Nucleus accumbens (tissue), 56 donors: ENCODE measurements at regions not wholly inside any gene's neighbourhood (a gene's known extent, or its start where the extent isn't known, plus 50 kb on each side); places are given as distances from the start of the nearest gene placed in this dataset.

Experiments used
- DNase-seq, 56 donors: peaks; one replicate each; lab custom pipeline; 2025; lab: John Stamatoyannopoulos, UW

- no peak for DNase-seq
Measured at GRCh38 chr9:82532504-82533180, 530.3 kb downstream of the RASEF start.

GRCh38 chr9:82535432-82535998, 527.4 kb downstream of the RASEF start:
- no peak for DNase-seq

- DNase-seq = no peak
Measured at GRCh38 chr9:82538634-82539033, 524.3 kb downstream of the RASEF start.

GRCh38 chr9:82539146-82539545, 523.8 kb downstream of the RASEF start:
- no peak for DNase-seq

DNA sequence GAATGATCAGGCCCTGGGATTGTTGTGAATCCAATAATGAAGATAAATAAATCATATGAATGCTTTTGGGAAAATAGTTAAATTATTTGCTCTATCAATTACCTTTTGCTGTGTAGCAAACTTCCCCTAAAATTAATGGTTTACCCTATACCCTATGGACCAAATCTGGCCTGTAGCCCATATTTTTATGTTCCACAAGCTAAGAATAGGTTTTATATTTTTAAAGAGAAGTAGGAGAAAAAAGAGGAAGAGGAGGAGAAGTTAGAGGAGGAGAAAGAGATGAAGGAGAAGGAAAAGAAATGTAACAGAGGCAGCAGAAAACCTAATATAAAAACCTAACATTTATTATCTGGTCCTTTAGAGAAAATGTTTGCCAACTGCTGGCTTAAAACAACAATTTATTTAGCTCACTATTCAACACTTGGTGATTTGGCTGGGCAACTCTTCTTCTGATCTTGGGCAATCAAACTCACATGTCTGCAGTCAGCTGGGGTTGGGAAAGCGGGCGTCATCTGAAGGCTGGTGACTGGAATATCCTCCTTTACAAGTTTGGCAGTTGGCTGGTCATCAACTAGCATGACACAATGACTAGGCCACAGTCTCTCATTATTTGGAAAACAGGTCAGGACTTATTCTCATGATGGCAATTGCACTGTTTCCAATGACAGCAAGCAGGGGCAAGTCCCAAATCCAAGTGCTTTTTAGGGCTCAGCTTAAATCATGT, 522.9 kb downstream of the RASEF start:
- DNase-seq = no peak

- no peak for DNase-seq
Measured at GRCh38 chr9:82543726-82544125, 519.2 kb downstream of the RASEF start.

DNA sequence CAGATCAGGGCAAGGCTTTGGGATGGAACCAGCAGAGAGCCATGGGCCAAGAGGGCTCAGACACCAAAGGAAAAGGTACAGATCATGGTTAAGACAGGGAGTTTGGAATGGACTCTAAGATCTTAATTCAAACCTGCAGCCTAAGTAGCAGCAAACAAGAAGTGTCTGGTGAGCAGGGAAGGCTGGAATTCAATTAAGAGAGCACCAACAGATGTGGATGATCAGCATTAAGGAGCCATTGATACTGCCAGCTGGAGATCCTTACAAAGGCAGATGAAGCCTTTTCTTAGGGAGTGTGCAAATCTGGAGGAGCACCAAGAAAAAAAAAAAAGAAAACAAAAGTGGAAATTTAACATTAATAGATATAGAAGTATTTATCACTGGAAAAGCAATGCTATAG, 516.8 kb downstream of the RASEF start:
- no peak for DNase-seq

DNA sequence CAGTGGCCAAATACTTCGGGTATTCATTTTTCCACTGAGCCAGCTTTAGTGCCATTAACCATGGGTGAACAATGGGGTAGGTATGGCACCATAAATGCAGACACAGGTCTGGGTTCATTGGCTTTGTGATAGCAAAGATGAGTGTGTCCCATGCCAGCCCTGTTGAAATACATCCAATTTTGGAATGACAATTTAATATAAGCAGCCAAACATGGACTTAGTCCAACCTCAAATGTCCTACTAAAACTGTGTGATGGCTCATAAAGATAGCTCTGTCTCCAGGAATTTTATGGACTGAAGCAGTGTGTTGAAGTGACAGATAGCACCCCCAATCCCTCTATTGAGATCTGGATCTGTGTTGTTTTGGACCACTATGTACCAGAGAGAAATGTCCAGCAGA, 514.9 kb downstream of the RASEF start:
- no peak for DNase-seq

DNA sequence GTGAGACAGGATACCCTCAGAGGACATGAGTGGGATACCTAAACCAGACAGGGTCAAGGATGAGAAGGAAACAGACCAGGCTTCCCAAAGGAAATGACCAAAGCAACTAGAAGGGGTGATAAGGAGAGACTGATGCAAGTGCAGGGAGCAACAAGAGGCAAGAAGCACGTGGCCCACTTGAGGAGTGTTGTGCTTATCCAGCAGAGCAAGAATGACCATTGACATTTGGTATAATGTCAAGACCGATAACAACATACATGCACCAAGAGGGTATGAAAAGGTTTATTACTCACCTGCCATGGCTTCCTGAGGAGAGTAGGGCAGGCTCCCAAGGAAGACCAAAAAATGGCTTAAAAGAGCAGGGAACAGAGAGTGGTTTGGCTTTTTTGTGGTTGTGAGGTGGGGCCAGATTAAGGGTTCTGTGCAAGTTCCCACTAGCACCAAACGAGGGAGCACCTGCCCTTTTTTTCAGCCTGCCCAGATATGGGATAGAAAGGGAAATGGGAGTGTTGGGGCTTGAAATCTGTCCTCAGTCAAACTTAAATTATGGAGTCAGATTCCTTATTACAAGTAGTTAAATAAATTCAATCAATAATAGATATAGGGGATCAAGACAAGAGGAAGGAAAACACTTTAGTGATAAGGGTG, 513.6 kb downstream of the RASEF start:
- DNase-seq = no peak

DNA sequence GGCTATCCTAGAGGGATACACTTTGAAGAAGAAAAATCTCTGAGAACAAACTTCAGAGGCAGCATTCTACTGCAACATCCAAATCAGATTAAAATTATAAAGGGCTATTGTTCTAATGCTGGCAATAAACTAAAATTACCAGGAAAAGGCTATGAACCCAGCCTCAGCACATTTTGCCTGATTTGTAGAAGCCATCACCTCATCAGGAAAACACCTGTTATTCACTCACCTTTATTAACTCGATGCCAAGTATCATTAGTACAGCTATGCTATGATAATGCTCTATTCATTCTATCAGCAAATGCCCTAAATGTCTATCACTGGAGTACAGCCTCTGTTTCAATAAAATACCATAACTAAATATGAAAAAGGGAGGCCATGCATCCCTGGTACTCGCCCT, 510.2 kb downstream of the RASEF start:
- no peak for DNase-seq

DNA sequence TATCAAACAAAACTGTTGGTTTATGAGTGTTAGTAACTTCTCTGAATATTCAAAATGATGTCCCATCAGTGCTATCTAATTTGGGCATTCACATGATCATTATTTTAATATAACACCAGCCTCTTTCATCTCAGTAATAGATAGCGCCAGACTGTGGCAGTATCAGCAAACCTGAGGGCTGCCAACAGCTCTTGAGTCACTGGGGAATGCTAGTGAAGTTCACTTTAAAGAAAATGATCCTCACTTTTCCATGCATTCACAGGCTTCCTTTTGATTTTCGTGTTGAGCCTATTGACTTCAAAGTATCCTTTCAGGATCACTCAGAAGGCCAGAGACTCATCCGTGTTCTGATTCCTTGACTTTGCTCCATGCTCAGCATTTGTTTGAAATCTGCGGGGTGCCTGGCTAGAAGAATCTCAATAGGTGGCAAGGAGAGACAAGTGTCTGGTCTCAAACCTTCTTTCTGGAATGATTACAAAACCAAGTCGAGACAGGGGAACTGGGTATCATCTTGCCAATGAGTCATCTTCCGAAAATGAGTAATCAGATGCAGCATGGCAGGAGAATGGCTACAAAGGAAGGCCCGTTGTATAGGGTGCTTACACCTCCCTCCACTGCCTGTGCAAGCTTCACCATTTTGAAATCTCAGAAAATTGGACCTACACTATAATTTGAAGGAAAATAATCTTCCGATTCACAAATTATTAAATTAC, 509.1 kb downstream of the RASEF start:
- no peak for DNase-seq

DNA sequence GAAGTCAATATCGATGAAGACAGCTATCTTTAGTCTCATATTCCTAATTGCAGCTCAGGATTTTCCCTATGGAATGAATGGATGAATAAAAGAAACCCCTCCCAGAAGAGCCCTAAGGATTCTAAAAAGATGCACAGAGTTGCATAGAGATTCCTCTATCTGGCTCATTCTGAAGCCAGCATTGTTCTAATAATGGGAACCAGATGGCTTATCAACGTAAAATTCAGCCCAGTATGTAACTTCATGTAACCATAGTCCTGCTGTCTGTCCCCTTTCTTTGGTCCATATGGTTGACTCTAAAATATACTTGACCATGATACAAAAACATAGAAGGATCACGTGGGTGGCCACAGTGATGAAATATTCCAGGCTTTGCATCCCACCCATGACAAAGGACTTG, 508.6 kb downstream of the RASEF start:
- DNase-seq = no peak

- no peak for DNase-seq
Measured at GRCh38 chr9:82555031-82555430, 507.9 kb downstream of the RASEF start.

- no peak for DNase-seq
Measured at GRCh38 chr9:82555431-82556051, 507.4 kb downstream of the RASEF start.

DNA sequence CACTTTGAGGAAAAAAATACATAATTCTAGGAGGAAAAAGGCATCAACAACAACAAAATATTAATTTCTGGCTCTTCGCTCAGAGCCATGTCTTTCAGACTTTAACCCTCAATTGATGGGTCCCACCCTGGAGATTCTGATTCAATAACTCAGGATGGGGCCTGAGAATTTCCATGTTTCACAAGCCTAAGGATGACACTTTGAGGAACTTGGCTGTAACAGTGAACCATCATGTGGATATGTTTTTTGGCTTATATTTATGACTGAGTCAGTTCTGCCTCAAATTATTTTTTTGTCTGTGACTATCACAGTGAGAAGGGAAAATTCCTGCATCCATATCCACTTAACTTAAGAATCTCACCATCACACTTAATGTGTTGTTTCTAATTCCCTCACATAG, 504.6 kb downstream of the RASEF start:
- DNase-seq = no peak

DNA sequence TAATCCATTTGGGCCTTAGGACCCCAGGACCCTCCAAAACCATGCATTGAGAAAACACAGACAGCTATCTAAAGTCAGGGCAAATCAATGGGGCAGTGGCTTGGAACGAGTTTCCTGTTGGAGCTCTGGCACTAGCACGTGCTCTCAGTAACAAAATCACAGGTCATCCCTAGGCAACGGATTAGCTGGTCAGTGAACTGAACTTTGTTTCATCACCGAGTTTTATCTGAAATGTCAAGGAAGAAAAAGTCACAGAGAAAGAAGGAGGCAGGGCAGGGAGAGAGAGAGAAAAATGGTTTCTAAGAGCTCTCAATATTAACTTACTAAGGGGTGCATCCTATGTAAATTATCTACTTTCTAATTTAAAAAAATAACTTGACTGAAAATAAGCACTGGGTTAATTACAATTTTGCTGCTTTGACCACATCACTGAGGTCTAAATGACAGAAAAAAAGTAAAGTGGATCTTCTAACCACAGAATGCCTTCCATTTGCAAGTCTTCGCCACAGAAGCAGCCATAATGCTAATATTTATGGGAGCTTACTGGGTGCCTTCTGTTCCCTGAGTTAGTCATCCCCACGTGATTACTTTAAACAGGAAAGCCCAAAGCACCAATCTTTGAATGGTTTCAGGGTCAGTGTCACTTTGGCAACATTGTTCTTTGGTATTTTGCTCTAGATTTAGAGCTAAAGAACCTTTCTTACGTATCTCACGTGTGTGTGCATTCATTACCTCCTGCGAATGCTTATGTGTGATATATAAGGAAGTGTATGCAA, 503.9 kb downstream of the RASEF start:
- DNase-seq = no peak

GRCh38 chr9:82560036-82560435, 502.9 kb downstream of the RASEF start:
- no peak for DNase-seq

GRCh38 chr9:82560457-82560904, 502.5 kb downstream of the RASEF start:
- DNase-seq = no peak

GRCh38 chr9:82563094-82563493, 499.8 kb downstream of the RASEF start:
- no peak for DNase-seq

DNA sequence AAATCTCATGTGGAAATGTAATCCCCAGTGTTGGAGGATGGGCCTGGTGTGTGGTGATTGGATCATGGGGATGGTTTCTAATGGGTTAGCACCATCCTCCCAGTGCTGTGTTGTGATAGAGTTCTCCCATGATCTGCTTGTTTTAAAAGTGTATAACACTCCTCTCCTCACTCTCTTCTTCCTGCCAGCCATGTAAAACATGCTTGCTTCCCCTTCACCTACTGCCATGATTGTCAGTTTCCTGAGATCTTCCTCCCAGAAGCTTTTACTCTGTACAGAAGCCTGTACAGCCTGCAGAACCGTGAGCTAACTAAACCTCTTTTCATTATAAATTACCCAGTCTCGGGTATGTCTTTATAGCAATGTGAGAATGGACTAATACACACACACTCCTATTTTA, 499.1 kb downstream of the RASEF start:
- DNase-seq = no peak
